HUDEP-2 (cell line): ENCODE measurements at regions not wholly inside any gene's neighbourhood (a gene's known extent, or its start where the extent isn't known, plus 50 kb on each side); places are given as distances from the start of the nearest gene placed in this dataset.
"Not testable (repeated sequence)": the region's sequence is repeated elsewhere in the genome, so short reads cannot be mapped to it uniquely, and the experiment has no call there.

Experiments
- DNase-seq, 76 experiments: peaks; one replicate each; lab custom pipeline; 2025; ENCODE audit not compliant: unreplicated experiment in 76 of 76; lab: John Stamatoyannopoulos, UW

DNA sequence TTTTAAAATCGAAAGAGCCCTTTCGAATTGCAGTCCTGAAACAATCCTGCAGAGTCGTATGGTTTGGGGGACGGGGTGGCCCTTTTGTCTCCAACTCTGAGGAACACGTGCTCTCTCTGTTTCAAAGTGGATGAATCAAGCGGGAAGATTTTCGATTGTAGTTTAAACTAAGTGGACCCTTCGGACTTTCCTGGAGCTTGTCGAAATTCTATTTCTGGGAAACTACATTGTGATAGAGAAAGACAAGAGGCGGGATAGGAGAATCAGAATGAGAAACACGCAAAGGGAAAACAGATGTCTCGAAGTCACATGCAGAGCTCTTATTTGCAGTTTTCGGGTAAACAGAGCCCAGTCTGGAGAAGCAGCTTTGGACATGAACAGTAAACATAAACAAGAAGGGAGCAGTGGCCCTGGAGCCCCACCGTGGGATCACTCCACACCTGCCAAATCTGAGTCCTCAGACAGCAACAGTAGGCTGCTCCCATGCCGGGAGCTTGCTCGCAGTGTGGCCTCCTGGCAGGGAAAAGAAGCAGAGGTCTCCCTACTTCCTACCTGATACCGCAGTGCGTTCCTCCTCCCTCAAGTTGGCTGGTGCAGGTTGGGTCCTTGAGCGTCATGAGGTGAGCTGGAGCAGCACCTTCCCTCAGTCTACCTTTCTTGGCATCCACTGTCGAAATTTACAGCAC, 202.4 kb downstream of the SLC4A3 start:
- no peak for DNase-seq

DNA sequence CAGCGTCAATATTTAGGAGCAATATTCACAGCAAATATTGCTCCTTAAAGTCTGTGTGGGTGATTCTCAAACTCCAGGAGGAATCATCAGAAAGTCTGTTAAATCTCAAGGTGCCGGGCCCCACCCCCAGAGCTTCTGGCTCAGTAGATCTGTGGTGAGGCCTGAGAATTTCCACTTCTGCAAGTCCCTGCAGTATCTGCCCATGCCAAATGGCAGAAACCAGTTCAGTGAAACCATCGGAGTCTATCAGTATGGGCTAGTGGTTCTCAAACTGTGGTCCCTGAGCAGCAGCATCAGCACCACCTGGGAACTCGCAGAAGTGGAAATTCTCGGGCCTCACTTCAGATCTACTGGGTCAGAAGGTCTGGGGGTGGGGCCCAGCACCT, 202.9 kb downstream of the SLC4A3 start:
- no peak for DNase-seq

DNA sequence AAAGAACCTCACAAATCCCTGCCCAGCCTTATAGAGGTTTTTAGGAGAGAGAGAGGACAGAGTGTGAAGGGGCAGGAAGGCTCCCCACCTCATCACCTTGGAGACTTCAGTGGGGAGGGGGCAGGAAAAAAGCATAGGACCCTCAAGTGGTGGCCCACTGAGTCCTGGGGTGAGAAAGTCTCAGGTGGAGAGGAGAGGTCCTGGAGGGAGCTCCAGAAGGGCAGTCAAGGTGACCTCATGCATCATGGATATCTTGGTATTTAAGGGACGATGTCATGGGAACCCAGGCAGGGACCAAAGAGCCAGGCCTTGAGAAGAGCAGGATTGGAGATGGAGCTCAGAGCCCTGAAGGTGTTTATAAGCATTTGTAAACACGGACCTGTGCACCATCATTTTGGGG, 204.5 kb downstream of the SLC4A3 start:
- no peak for DNase-seq

DNA sequence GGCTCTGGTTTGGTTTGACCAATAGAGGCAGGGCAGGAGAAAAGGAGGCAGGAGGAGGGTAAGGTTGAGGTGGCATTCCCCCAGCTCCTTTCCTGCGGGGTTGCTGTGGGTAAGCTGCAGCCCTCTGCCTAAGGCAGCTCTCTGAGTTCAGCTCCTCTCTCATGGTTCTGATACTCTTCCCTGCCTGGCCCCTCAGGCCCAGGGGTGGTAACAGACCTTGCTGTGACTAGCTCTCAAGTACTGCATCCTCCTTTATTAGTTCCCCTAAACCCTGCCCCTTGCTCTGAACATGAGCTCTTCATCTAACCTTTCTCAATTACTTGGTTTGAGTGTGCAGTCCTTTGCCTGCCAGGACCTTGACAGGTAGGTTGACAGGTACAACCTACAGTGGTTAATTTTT, 205.5 kb downstream of the SLC4A3 start:
- DNase-seq, result no peak

DNA sequence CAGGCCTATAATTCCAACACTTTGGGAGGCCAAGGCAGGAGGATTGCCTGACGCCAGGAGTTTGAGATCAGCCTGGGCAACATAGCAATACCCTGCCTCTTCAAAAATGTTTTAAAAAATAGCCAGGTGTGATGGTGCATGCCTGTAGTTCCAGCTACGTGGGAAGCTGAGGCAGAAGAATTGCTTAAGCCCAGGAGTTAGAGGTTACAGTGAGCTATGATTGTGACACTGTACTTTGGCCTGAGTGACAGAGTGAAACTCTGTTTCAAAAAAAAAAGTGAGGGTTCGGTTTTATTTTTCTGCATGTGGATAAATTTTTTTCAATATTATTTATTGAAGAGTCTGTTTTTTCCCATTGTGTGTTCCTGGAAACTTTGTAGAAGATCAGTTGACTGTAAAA, 208.1 kb downstream of the SLC4A3 start:
- DNase-seq, result no peak

DNA sequence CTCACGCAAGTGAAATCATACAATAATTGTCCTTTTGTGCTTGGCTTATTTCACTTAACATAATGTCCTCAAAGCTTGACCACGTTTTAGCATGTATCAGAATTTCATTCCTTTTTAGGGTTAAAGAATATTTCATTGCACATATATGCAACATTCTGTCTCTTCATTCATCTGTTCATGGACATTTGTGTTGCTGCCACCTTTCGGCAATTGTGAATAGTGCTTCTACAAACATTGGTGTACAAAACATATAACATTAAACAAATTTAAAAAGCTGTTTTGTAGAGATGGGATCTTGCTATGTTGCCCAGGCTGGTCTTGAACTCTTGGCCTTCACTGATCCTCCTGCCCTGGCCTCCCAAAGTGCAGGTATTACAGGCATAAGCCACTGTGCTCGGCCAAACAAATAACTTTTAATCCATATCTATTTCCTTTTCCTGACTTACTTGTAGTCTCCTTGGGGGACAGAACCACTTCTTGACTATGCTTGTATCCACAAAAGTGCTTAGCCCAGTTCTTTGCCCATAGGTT, 209.3 kb downstream of the SLC4A3 start:
- DNase-seq, result peak in 3 of 76 experiments; percentile 2 to 17 (median 9)

DNA sequence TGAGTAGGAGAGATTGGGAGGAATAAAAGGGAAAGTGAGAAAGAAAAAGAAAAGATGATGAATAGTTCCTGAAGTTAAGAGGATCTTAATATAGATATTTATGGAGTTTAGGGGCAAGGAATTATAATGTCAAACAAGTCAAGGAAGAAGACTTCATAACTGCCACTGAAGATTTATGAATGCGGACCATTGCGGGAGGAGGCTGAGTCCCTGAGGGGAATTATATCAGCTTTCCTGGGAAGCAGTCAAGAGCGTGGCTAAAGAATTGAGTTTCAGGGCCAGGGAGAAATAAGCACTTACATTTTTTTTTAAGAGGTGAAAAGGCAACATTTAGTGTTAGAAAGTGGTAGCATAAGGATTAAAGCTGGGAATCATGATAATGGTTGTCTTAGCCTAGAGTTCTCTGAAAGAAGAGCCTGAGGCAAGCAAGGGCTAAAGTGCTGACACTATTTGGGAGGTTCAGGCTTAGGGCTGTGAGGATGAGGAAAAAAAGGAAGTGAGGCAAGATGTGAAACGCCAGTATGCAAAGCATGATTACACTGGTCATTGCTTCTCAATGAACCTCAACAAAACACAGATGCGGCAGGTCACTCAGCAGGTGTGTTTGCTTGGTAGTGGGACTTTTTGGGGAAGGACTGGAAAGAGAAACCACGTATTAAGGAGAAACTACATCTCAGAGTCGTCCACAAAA, 217.1 kb downstream of the SLC4A3 start:
- no peak for DNase-seq

DNA sequence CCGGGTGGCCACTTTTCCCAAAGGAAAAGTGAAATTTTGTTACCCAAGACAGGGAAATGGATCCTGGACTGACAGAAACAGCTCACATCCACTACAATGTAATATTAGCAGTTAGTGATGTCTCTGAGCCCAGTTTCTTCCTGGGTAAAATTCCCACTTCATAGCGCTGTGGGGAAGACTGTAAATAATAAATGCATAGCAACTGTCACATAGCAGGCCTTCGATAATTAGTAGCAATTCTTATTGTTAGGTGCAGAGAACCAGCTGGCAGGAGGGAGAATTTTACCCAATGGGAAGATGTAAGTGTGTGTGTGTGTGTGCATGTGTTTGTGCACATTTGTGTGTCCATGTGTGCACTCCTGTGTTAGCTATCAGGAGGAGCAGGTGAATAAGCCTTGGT, 221.5 kb downstream of the SLC4A3 start:
- DNase-seq, result no peak

DNA sequence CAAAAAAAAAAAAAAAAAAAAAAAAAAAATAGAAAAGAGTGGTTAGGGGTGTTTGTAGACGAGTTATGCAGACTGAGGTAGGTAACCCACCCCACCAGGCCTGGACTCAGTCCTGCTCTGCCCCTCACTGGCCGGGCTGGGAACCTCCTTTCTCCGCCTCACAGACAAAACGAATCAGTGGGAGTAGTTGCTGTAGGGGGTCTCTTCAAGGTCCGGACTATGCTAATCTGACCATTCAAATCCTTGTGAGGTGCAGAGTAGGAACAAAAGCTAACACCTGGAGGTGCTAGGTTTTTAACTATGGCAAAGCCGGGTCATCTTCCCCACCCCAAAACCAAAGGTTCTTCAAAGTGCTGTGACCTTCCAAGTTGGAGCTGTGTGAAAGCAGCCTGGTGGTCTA, 223.7 kb downstream of the SLC4A3 start:
- DNase-seq, result no peak

- no peak for DNase-seq
These were observed 224.5 kb downstream of the SLC4A3 start for GRCh38 chr2:219851801-219852481.

GRCh38 chr2:219852626-219853025, 225.2 kb downstream of the SLC4A3 start:
- DNase-seq, result no peak

DNA sequence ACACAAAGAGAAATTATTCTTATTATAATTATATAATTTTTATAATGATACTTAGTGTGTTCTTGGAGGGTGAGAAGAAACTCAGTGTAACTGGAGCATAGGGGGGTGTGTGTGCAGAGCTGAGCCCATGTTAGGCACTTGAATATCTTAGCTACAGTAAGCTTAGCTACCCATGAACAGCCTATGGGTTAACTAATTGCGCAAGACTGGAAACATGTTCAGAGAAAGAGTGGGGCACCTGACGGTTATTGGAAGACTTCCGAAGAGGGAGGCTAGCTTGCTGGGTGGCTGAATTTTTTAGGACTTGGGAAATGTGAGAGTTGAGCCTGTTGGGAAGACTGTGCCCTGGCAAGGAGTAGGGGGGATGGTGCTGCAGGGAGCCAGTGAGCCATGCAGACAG, 229.2 kb downstream of the SLC4A3 start:
- no peak for DNase-seq

DNA sequence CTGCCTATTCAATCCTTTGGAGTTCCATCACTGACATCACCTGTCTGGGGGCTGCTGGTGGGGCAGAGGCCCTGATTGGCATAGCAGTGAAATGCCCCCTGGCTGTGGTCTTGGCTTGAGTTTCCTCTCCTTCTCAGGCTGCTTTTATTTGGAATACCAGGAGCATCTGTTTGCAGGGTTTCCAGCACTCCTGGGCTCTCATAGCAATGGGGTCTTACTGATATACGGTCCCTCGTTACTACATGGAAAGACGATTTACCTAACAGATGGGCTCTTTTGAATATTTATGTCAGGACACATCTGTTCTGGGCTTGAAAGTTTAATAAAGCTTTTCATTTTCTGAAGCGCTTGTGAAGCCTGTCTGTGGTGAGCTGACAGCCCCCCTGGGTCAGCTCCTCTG, 230.3 kb downstream of the SLC4A3 start:
- no peak for DNase-seq

DNA sequence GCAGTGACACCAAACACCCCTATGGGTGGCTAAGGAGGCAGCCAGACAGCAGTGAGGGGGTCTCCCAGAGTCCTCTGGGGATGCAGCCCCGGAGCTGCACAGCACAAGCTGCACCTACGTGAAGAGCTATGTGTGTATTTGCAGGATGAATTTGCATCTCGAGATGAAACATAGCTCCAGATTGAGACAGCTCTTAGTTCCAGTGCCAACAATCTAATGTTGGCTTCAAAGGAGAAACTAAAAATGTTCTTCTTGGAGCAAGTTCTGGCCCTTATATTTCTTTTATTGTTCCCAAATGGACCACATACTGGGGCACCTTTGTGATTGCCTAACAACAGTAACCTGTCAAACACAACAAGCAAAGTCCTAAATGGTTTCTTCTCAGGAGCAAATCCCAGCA, 233.9 kb downstream of the SLC4A3 start:
- DNase-seq, result no peak

DNA sequence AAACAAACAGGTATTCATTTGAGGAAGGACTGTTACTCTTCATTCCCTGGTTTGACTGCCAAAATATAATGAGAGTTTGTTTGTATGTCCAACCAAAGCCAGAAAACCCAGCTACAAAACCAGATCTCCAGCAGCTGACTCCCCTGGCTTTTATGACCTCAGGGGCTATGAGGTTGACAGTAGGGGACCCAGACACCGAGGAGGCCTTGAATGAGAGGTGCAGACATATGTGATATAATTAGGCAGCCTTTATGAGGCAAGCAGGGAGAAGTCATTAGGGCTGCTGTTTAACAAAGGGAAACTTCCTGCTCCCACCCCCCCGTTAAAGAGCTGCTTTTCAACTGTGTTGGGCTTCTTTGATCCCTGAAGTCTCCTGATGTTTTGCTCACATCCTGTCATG, 236.7 kb downstream of the SLC4A3 start:
- no peak for DNase-seq

DNA sequence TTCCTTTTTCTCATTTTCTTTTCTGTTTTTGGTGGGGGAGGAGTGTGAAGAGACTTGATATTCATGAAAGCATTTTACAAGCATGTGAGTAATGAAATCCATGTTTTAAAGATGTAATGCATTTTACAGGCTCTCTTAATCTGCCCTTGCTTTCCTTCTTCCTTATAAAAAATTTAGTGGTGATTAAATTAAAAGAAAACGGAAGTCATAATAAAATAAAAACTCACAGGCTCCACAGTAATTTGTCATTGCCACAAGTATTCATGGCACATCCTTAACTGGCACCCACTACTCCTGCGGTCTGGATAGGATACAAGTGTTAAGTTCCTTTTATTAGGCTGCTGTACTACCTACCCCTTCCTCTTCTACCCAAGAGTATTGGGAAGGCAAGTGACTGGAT, 241.2 kb downstream of the SLC4A3 start:
- no peak for DNase-seq

DNA sequence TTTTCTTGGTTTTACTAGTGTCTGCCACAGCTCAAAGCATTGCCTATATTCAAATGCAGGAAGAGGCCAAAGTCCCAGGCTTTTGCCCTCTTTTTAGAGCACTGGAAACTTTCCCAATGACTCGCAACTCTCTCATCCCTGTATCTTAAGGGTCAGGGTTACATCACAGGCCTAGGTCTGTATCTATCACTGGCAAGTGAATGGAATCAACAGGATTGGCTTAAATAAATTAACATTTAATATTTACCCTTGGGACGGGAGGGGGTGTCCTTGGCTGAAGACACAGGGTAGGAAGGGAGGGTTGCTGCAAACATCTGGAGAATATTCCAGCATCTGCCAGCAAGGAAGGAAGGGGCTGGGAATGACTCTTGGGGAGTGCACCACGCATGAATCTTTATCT, 242.6 kb downstream of the SLC4A3 start:
- DNase-seq, result no peak

GRCh38 chr2:219871351-219871750, 243.9 kb downstream of the SLC4A3 start:
- DNase-seq, result no peak

DNA sequence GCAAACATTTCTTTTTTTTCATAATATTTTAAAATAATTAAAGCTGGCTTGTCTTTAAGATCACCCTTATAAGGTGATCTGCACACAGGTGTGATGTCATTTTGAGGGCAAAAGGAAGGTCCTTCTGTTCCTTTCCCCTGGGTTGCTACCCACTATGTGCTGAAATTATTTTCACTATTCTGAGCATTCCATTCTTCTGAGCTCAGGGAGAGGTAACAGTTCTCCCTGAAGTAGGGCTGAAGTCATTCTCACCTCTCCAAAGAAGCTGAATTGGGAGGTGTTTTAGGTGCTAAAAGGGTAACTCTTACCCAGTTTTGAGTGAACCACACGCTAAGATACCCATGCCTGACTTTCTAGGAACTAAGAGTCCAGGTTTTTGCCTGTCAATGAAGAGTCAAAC, 247.6 kb downstream of the SLC4A3 start:
- DNase-seq, result no peak

DNA sequence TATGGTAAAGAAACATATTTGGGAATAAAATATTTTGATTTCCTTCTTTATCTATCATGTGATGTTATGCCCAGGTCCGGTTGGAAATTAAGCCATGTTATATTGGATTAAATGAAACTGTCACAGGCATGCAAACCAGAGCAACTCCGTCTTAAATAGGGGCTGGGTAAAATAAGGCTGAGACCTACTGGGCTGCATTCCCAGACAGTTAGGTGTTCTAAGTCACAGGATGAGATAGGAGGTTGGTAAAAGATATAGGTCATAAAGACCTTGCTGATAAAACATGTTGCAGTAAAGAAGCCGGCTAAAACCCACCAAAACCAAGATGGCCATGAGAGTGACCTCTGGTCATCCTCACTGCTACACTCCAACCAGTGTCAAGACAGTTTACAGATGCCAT, 248.6 kb downstream of the SLC4A3 start:
- not testable (repeated sequence) for DNase-seq

DNA sequence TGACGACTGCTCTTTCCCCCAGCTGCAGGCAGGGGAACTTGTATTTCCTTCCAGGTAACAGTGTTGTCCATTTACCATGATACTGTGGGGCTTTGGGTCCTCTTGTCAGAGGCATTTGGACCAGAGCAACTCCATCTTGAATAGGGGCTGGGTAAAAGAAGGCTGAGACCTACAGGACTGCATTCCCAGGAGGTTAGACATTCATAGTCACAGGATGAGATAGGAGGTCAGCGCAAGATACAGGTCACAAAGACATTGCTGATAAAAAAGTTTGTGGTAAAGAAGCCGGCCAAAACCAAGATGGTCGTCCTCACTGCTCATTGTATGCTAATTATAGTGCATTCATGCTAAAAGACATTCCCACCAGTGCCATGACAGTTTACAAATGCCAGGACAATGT, 249.5 kb downstream of the SLC4A3 start:
- DNase-seq, result no peak

DNA sequence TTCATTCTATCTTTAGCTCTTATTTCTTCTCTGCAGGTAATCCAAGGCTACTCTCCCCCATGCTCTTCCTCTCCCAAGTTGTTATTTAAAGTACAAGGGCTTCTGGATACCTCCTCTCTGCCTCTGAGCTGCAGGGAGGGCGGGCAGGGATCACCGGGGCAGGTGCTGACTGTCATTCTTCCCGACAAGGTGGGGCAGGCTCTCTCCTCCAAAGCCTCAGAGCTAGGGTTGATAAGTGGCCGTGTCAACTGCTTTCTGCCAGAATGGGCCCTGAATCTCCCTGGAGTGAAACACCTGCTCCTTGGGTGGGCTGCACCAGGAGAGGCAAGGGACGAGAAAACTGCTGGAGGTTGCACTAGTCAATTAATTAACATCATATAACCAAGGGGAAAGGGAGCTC, 250.3 kb downstream of the SLC4A3 start:
- DNase-seq, result no peak
